ENCODE measurements at regions not wholly inside any gene's neighbourhood (a gene's known extent, or its start where the extent isn't known, plus 50 kb on each side); places are given as distances from the start of the nearest gene placed in this dataset.
A peak's percentile ranks its signal among the peaks of the same experiment; 100 is the strongest.

GRCh38 chr11:105297463-105297862, 157.9 kb upstream of the CARD18 start:
- no peak overlapping the region for H3K4me3 ChIP-seq (ENCODE audit: low read length)
- no peaks in the 10 kb centered on the region for H3K36me3 ChIP-seq (ENCODE audit: control insufficient read depth, insufficient read depth, low read length)
- no peaks in the 10 kb centered on the region for H3K4me1 ChIP-seq (ENCODE audit: control insufficient read depth, insufficient read depth, low read length)
- no peak overlapping the region for H3K27ac ChIP-seq (ENCODE audit: low read length)
- WGBS (ENCODE audit: insufficient coverage) = no CpG with 5 or more reads among the region's 2 CpGs
- H3K9me3 ChIP-seq (replicated peaks; ENCODE audit: control insufficient read depth, low read depth, low read length) = no peaks in the 10 kb centered on the region
- H3K27me3 ChIP-seq (ENCODE audit: control insufficient read depth, insufficient read depth, low read length) = no peaks in the 10 kb centered on the region
- DNase-seq = no peak

- no peaks in the 10 kb centered on the region for H3K9me3 ChIP-seq (replicated peaks; ENCODE audit: control insufficient read depth, low read depth, low read length)
- H3K36me3 ChIP-seq (ENCODE audit: control insufficient read depth, insufficient read depth, low read length) = no peaks in the 10 kb centered on the region
- H3K27me3 ChIP-seq (ENCODE audit: control insufficient read depth, insufficient read depth, low read length) = no peaks in the 10 kb centered on the region
- H3K4me1 ChIP-seq (ENCODE audit: control insufficient read depth, insufficient read depth, low read length) = no peaks in the 10 kb centered on the region
- no peak for DNase-seq
- WGBS (ENCODE audit: insufficient coverage) = 90% methylated on average over 2 of the region's 8 CpGs
- H3K27ac ChIP-seq (ENCODE audit: low read length) = no peak overlapping the region
- H3K4me3 ChIP-seq (ENCODE audit: low read length) = no peak overlapping the region
Measured at GRCh38 chr11:105296806-105297205, 157.2 kb upstream of the CARD18 start.

GRCh38 chr11:105296386-105296785, 156.8 kb upstream of the CARD18 start:
- 86% methylated on average over 5 of the region's 8 CpGs for WGBS (ENCODE audit: insufficient coverage)
- Histone ChIP-seq H3K27me3 (ENCODE audit: control insufficient read depth, insufficient read depth, low read length) (no peaks in the 10 kb centered on the region), H3K27ac (ENCODE audit: low read length) (no peak overlapping the region)

GRCh38 chr11:105282658-105283057, 143.1 kb upstream of the CARD18 start:
- Histone ChIP-seq H3K36me3 (ENCODE audit: control insufficient read depth, insufficient read depth, low read length) (no peaks in the 10 kb centered on the region), H3K27ac (ENCODE audit: low read length) (no peak overlapping the region), H3K4me1 (ENCODE audit: control insufficient read depth, insufficient read depth, low read length) (no peaks in the 10 kb centered on the region), H3K4me3 (ENCODE audit: low read length) (no peak overlapping the region), H3K27me3 (ENCODE audit: control insufficient read depth, insufficient read depth, low read length) (no peaks in the 10 kb centered on the region), H3K9me3 (replicated peaks; ENCODE audit: control insufficient read depth, low read depth, low read length) (no peaks in the 10 kb centered on the region)
- whole genome bisulfite sequencing (ENCODE audit: insufficient coverage) = no CpG with 5 or more reads among the region's 2 CpGs
- no peak for DNase-seq

More at GRCh38 chr11:105296386-105296785, 156.8 kb upstream of the CARD18 start:
- H3K9me3 ChIP-seq (replicated peaks; ENCODE audit: control insufficient read depth, low read depth, low read length) = no peaks in the 10 kb centered on the region
- no peak for DNase-seq
- no peaks in the 10 kb centered on the region for H3K36me3 ChIP-seq (ENCODE audit: control insufficient read depth, insufficient read depth, low read length)
- no peak overlapping the region for H3K4me3 ChIP-seq (ENCODE audit: low read length)
- no peaks in the 10 kb centered on the region for H3K4me1 ChIP-seq (ENCODE audit: control insufficient read depth, insufficient read depth, low read length)

GRCh38 chr11:105274631-105275030, 135.1 kb upstream of the CARD18 start:
- no peaks in the 10 kb centered on the region for H3K27me3 ChIP-seq (ENCODE audit: control insufficient read depth, insufficient read depth, low read length)
- H3K27ac ChIP-seq (ENCODE audit: low read length) = no peak overlapping the region
- no peak for DNase-seq
- H3K9me3 ChIP-seq (replicated peaks; ENCODE audit: control insufficient read depth, low read depth, low read length) = no peaks in the 10 kb centered on the region
- no peaks in the 10 kb centered on the region for H3K36me3 ChIP-seq (ENCODE audit: control insufficient read depth, insufficient read depth, low read length)
- H3K4me3 ChIP-seq (ENCODE audit: low read length) = no peak overlapping the region
- H3K4me1 ChIP-seq (ENCODE audit: control insufficient read depth, insufficient read depth, low read length) = no peaks in the 10 kb centered on the region

- Histone ChIP-seq H3K36me3 (ENCODE audit: control insufficient read depth, insufficient read depth, low read length) (no peaks in the 10 kb centered on the region), H3K4me1 (ENCODE audit: control insufficient read depth, insufficient read depth, low read length) (no peaks in the 10 kb centered on the region), H3K27ac (ENCODE audit: low read length) (no peak overlapping the region), H3K27me3 (ENCODE audit: control insufficient read depth, insufficient read depth, low read length) (no peaks in the 10 kb centered on the region), H3K9me3 (replicated peaks; ENCODE audit: control insufficient read depth, low read depth, low read length) (no peaks in the 10 kb centered on the region), H3K4me3 (ENCODE audit: low read length) (no peak overlapping the region)
- DNase-seq = no peak
- WGBS (ENCODE audit: insufficient coverage) = no CpG with 5 or more reads among the region's 1 CpG
Measured at GRCh38 chr11:105273660-105274280, 134.2 kb upstream of the CARD18 start.

GRCh38 chr11:105269862-105270261, 130.3 kb upstream of the CARD18 start:
- no peak for DNase-seq
- H3K27me3 ChIP-seq (ENCODE audit: control insufficient read depth, insufficient read depth, low read length) = no peaks in the 10 kb centered on the region
- H3K4me1 ChIP-seq (ENCODE audit: control insufficient read depth, insufficient read depth, low read length) = no peaks in the 10 kb centered on the region
- no peaks in the 10 kb centered on the region for H3K36me3 ChIP-seq (ENCODE audit: control insufficient read depth, insufficient read depth, low read length)
- H3K9me3 ChIP-seq (replicated peaks; ENCODE audit: control insufficient read depth, low read depth, low read length) = no peaks in the 10 kb centered on the region
- no peak overlapping the region for H3K4me3 ChIP-seq (ENCODE audit: low read length)
- no peak overlapping the region for H3K27ac ChIP-seq (ENCODE audit: low read length)

- no CpG with 5 or more reads among the region's 9 CpGs for WGBS (ENCODE audit: insufficient coverage)
- Histone ChIP-seq H3K36me3 (ENCODE audit: control insufficient read depth, insufficient read depth, low read length) (no peaks in the 10 kb centered on the region), H3K4me1 (ENCODE audit: control insufficient read depth, insufficient read depth, low read length) (no peaks in the 10 kb centered on the region), H3K4me3 (ENCODE audit: low read length) (no peak overlapping the region), H3K9me3 (replicated peaks; ENCODE audit: control insufficient read depth, low read depth, low read length) (no peaks in the 10 kb centered on the region), H3K27ac (ENCODE audit: low read length) (no peak overlapping the region), H3K27me3 (ENCODE audit: control insufficient read depth, insufficient read depth, low read length) (no peaks in the 10 kb centered on the region)
- DNase-seq = no peak
Measured at GRCh38 chr11:105268404-105269062, 129.0 kb upstream of the CARD18 start.

- Histone ChIP-seq H3K4me1 (ENCODE audit: control insufficient read depth, insufficient read depth, low read length) (no peaks in the 10 kb centered on the region), H3K27ac (ENCODE audit: low read length) (no peak overlapping the region), H3K4me3 (ENCODE audit: low read length) (no peak overlapping the region), H3K27me3 (ENCODE audit: control insufficient read depth, insufficient read depth, low read length) (no peaks in the 10 kb centered on the region), H3K36me3 (ENCODE audit: control insufficient read depth, insufficient read depth, low read length) (no peaks in the 10 kb centered on the region), H3K9me3 (replicated peaks; ENCODE audit: control insufficient read depth, low read depth, low read length) (no peaks in the 10 kb centered on the region)
- no CpG with 5 or more reads among the region's 1 CpG for WGBS (ENCODE audit: insufficient coverage)
- DNase-seq = peak; percentile 2
Measured at GRCh38 chr11:105265845-105266244, 126.3 kb upstream of the CARD18 start.

GRCh38 chr11:105260976-105261375, 121.4 kb upstream of the CARD18 start:
- H3K9me3 ChIP-seq (replicated peaks; ENCODE audit: control insufficient read depth, low read depth, low read length) = no peaks in the 10 kb centered on the region
- no CpG with 5 or more reads among the region's 1 CpG for WGBS (ENCODE audit: insufficient coverage)
- no peaks in the 10 kb centered on the region for H3K27me3 ChIP-seq (ENCODE audit: control insufficient read depth, insufficient read depth, low read length)
- no peak for DNase-seq
- H3K27ac ChIP-seq (ENCODE audit: low read length) = no peak overlapping the region
- H3K36me3 ChIP-seq (ENCODE audit: control insufficient read depth, insufficient read depth, low read length) = no peaks in the 10 kb centered on the region
- no peaks in the 10 kb centered on the region for H3K4me1 ChIP-seq (ENCODE audit: control insufficient read depth, insufficient read depth, low read length)
- no peak overlapping the region for H3K4me3 ChIP-seq (ENCODE audit: low read length)

Measured in muscle of leg (tissue), 3 donors.